ENCODE measurements at regions not wholly inside any gene's neighbourhood (a gene's known extent, or its start where the extent isn't known, plus 50 kb on each side); places are given as distances from the start of the nearest gene placed in this dataset.
"Not testable (repeated sequence)": the region's sequence is repeated elsewhere in the genome, so short reads cannot be mapped to it uniquely, and the experiment has no call there.

DNA sequence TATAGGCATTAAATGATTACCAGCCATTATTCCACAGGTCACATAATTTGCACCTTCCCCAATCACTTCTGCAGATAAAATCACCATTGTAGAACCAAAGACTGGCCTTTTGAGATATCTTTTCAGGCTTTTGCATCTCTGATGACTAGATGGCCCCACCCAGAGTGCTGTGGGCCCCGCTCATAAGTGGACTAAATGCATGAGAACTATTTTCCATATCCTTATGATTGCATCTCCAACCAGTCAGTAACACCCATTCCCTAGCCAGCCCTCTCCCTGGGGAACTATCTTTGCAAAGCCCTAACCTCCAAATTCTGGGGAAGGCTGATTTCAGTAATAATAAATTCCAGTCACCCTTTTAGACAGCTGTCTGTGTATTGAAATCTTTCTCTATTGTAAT lies 53.5 kb upstream of the CDH9 start:
- 0 to 100% (median 42%) methylated on average over 1 of the region's 1 CpG; no CpG with 5 or more reads in 6 of the 10 experiments for WGBS, 10 experiments
- H3K4me3 ChIP-seq: no peak overlapping the region
- peak in 3 of 8 experiments; percentile 29 to 83 (median 81) for ATAC-seq (replicated peaks in 6 of 8)
- H3K27ac ChIP-seq: no peak overlapping the region
- H3K4me1 ChIP-seq (replicated peaks in 1 of 2): peaks cover 0 to 3% of the 10 kb centered on the region in 2 donors
- in situ Hi-C loops (cut with MboI; ENCODE audit: low pct_unique_long_range_greater_than_20kb in 2 of 9, low sequenced_read_pairs in 9 of 9, unreplicated experiment in 9 of 9): no loop called here

DNA sequence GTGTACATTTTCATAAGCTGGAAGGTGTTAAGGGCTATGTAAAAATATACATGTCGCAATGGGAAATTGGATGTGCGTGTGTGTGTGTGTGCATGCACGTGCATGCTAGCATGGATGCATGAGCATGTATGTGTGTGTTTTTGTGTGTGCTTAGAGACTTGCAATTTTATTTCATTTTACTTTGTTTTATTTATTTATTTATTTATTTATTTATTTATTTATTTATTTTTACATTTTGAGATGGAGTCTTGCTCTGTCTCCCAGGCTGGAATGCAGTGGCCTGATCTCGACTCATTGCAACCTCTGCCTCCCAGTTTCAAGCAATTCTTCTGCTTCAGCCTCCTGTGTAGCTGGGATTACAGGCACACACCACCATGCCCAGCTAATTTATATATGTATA lies 50.4 kb upstream of the CDH9 start:
- WGBS, 10 experiments: 54 to 100% (median 82%) methylated on average over 1 to 4 of the region's 4 CpGs; no CpG with 5 or more reads in 2 of the 10 experiments
- H3K4me3 ChIP-seq; in situ Hi-C loops (cut with MboI; ENCODE audit: low pct_unique_long_range_greater_than_20kb in 2 of 9, low sequenced_read_pairs in 9 of 9, unreplicated experiment in 9 of 9); ATAC-seq (replicated peaks in 6 of 8); H3K27ac ChIP-seq; H3K4me1 ChIP-seq (replicated peaks in 1 of 2): not testable (repeated sequence)
